GM12865 (cell line): ENCODE measurements at regions not wholly inside any gene's neighbourhood (a gene's known extent, or its start where the extent isn't known, plus 50 kb on each side); places are given as distances from the start of the nearest gene placed in this dataset.

Source experiments
- DNase-seq: peaks from one replicate; pipeline ENCODE4 v3.0.0; 2010; ENCODE audit warnings: low read depth
- H3K4me3 ChIP-seq: 2 replicates; pipeline ENCODE4 v1.5.1; 2011; ENCODE audit warnings: mild to moderate bottlenecking, low read depth, low read length, control low read depth
- CTCF ChIP-seq: IDR thresholded peaks from 2 replicates; pipeline ENCODE4 v1.5.1; 2011; ENCODE audit warnings: low read length, control low read depth, low read depth, inconsistent platforms; ENCODE audit not compliant: insufficient read depth; ENCODE audit errors: missing control alignments

- DNase-seq = no peak
- TF ChIP-seq CTCF = no peak
- no peak overlapping the region for H3K4me3 ChIP-seq
Observed at GRCh38 chr1:78437396-78437795, 53.4 kb upstream of the PTGFR start.

GRCh38 chr1:78437941-78438340, 52.8 kb upstream of the PTGFR start:
- H3K4me3 ChIP-seq = no peak overlapping the region
- no peak for TF ChIP-seq CTCF
- no peak for DNase-seq

GRCh38 chr1:78440381-78440793, 50.4 kb upstream of the PTGFR start:
- no peak for DNase-seq
- TF ChIP-seq CTCF = no peak

More at GRCh38 chr1:78440381-78440793, 50.4 kb upstream of the PTGFR start:
- H3K4me3 ChIP-seq = no peak overlapping the region
